Smooth muscle cell of the brain vasculature (primary cell): ENCODE measurements at regions not wholly inside any gene's neighbourhood (a gene's known extent, or its start where the extent isn't known, plus 50 kb on each side); places are given as distances from the start of the nearest gene placed in this dataset.

ENCODE experiments used
- DNase-seq: peaks from one replicate; pipeline ENCODE4 v3.0.0-alpha.2; 2012; ENCODE audit warnings: low read depth, low spot score

GRCh38 chr10:9965341-9965740 is 1052.3 kb upstream of the CELF2 start:
- no peak for DNase-seq

- DNase-seq, result no peak
These were observed 1030.9 kb upstream of the CELF2 start for GRCh38 chr10:9986786-9987185.

GRCh38 chr10:9987197-9987596 is 1030.5 kb upstream of the CELF2 start:
- DNase-seq, result no peak

GRCh38 chr10:9992661-9993060 is 1025.0 kb upstream of the CELF2 start:
- no peak for DNase-seq

- no peak for DNase-seq
These were observed 1023.5 kb upstream of the CELF2 start for GRCh38 chr10:9994131-9994530.

GRCh38 chr10:9999627-10000026 is 1018.0 kb upstream of the CELF2 start:
- no peak for DNase-seq

GRCh38 chr10:10007957-10008356 is 1009.7 kb upstream of the CELF2 start:
- DNase-seq, result no peak

GRCh38 chr10:10010397-10010796 is 1007.3 kb upstream of the CELF2 start:
- DNase-seq, result no peak

GRCh38 chr10:10014846-10015245 is 1002.8 kb upstream of the CELF2 start:
- no peak for DNase-seq

GRCh38 chr10:10017716-10018115 is 1000.0 kb upstream of the CELF2 start:
- DNase-seq, result no peak

- no peak for DNase-seq
These were observed 996.7 kb upstream of the CELF2 start for GRCh38 chr10:10020945-10021344.

- DNase-seq, result no peak
These were observed 984.7 kb upstream of the CELF2 start for GRCh38 chr10:10032991-10033390.

GRCh38 chr10:10038348-10038747 is 979.3 kb upstream of the CELF2 start:
- DNase-seq, result no peak

GRCh38 chr10:10039595-10039994 is 978.1 kb upstream of the CELF2 start:
- no peak for DNase-seq

- no peak for DNase-seq
These were observed 974.6 kb upstream of the CELF2 start for GRCh38 chr10:10043083-10043482.

- DNase-seq, result no peak
These were observed 972.5 kb upstream of the CELF2 start for GRCh38 chr10:10044922-10045764.

- DNase-seq, result no peak
These were observed 972.0 kb upstream of the CELF2 start for GRCh38 chr10:10045765-10046028.

GRCh38 chr10:10047426-10047825 is 970.2 kb upstream of the CELF2 start:
- no peak for DNase-seq

- DNase-seq, result no peak
These were observed 964.6 kb upstream of the CELF2 start for GRCh38 chr10:10053051-10053450.

- DNase-seq, result no peak
These were observed 963.2 kb upstream of the CELF2 start for GRCh38 chr10:10054466-10054865.

GRCh38 chr10:10055656-10056442 is 961.8 kb upstream of the CELF2 start:
- DNase-seq, result no peak

GRCh38 chr10:10056961-10057360 is 960.7 kb upstream of the CELF2 start:
- DNase-seq, result no peak

GRCh38 chr10:10067644-10068043 is 950.0 kb upstream of the CELF2 start:
- DNase-seq, result no peak
